H9 (cell line): ENCODE measurements at regions not wholly inside any gene's neighbourhood (a gene's known extent, or its start where the extent isn't known, plus 50 kb on each side); places are given as distances from the start of the nearest gene placed in this dataset.

ENCODE experiments used
- DNase-seq: peaks from one replicate; pipeline ENCODE4 v3.0.0-alpha.2; 2017
- H2AFZ ChIP-seq: one replicate; pipeline ENCODE4 v1.6.1; 2013; ENCODE audit warnings: mild to moderate bottlenecking, low read length, control low read depth, moderate library complexity
- H2AK5ac ChIP-seq: 2 replicates; pipeline ENCODE4 v1.6.1; 2013; ENCODE audit warnings: low read length, control low read depth, mixed read lengths; ENCODE audit not compliant: insufficient read length
- H2BK120ac ChIP-seq: one replicate; pipeline ENCODE4 v1.6.1; 2013; ENCODE audit warnings: low read depth, mild to moderate bottlenecking, low read length, control low read depth, inconsistent platforms; ENCODE audit not compliant: poor library complexity, severe bottlenecking
- H2BK12ac ChIP-seq: 2 replicates; pipeline ENCODE4 v1.6.1; 2013; ENCODE audit warnings: low read length, control low read depth, mixed read lengths, low read depth; ENCODE audit not compliant: insufficient read length
- H2BK15ac ChIP-seq: 2 replicates; pipeline ENCODE4 v1.6.1; 2013; ENCODE audit warnings: low read depth, low read length, control low read depth
- H2BK20ac ChIP-seq: one replicate; pipeline ENCODE4 v1.6.1; 2013; ENCODE audit warnings: low read depth, mild to moderate bottlenecking, low read length, control low read depth, inconsistent platforms; ENCODE audit not compliant: poor library complexity, severe bottlenecking
- H2BK5ac ChIP-seq: 2 replicates; pipeline ENCODE4 v1.6.1; 2013; ENCODE audit warnings: low read length, control low read depth, mixed read lengths; ENCODE audit not compliant: insufficient read length
- H3K14ac ChIP-seq: 2 replicates; pipeline ENCODE4 v1.6.1; 2013; ENCODE audit warnings: low read length, control low read depth; ENCODE audit not compliant: insufficient read depth
- H3K18ac ChIP-seq: 2 replicates; pipeline ENCODE4 v1.6.1; 2013; ENCODE audit warnings: low read depth, mild to moderate bottlenecking, mixed read lengths, low read length, control low read depth; ENCODE audit not compliant: insufficient read length
- H3K23ac ChIP-seq: 2 replicates; pipeline ENCODE4 v1.6.1; 2013; ENCODE audit warnings: low read length, control low read depth, mixed read lengths, low read depth; ENCODE audit not compliant: insufficient read length
- H3K23me2 ChIP-seq: 2 replicates; pipeline ENCODE4 v1.6.1; 2013; ENCODE audit warnings: low read depth, mild to moderate bottlenecking, mixed read lengths, low read length, control low read depth; ENCODE audit not compliant: insufficient read length, poor library complexity, severe bottlenecking
- H3K27ac ChIP-seq: 2 replicates; pipeline ENCODE4 v1.5.1; 2013; ENCODE audit warnings: low read length, control low read depth, mixed read lengths, low read depth; ENCODE audit not compliant: insufficient read length
- H3K27me3 ChIP-seq: 2 replicates; pipeline ENCODE4 v1.6.1; 2013; ENCODE audit warnings: low read length, control low read depth, inconsistent platforms; ENCODE audit not compliant: insufficient read depth
- H3K4ac ChIP-seq: 2 replicates; pipeline ENCODE4 v1.6.1; 2013; ENCODE audit warnings: low read depth, mild to moderate bottlenecking, control low read depth, inconsistent platforms, low read length, moderate library complexity
- H3K4me1 ChIP-seq: 2 replicates; pipeline ENCODE4 v1.6.1; 2013; ENCODE audit warnings: low read length, control low read depth, inconsistent platforms; ENCODE audit not compliant: insufficient read depth
- H3K4me2 ChIP-seq: 2 replicates; pipeline ENCODE4 v1.6.1; 2013; ENCODE audit warnings: low read length, control low read depth, mixed read lengths; ENCODE audit not compliant: insufficient read length, insufficient read depth
- H3K56ac ChIP-seq: 2 replicates; pipeline ENCODE4 v1.6.1; 2013; ENCODE audit warnings: low read depth, mild to moderate bottlenecking, mixed read lengths, low read length, control low read depth; ENCODE audit not compliant: insufficient read length
- H3K79me1 ChIP-seq: 2 replicates; pipeline ENCODE4 v1.6.1; 2013; ENCODE audit warnings: low read depth, mild to moderate bottlenecking, moderate library complexity, low read length, control low read depth, inconsistent platforms; ENCODE audit not compliant: insufficient read depth, poor library complexity, severe bottlenecking
- H3K79me2 ChIP-seq: 2 replicates; pipeline ENCODE4 v1.6.1; 2013; ENCODE audit warnings: low read length, control low read depth, inconsistent platforms; ENCODE audit not compliant: insufficient read depth
- H3K9ac ChIP-seq: 2 replicates; pipeline ENCODE4 v1.6.1; 2013; ENCODE audit warnings: low read length, control low read depth, mixed read lengths; ENCODE audit not compliant: insufficient read length; ENCODE audit errors: extremely low read depth
- H3K9me3 ChIP-seq: one replicate; pipeline ENCODE4 v1.6.1; 2013; ENCODE audit warnings: low read depth, low read length, inconsistent platforms; ENCODE audit not compliant: control insufficient read depth
- H3T11ph ChIP-seq: one replicate; pipeline ENCODE4 v1.6.1; 2013; ENCODE audit warnings: mild to moderate bottlenecking, low read length, control low read depth, inconsistent platforms
- H4K20me1 ChIP-seq: one replicate; pipeline ENCODE4 v1.6.1; 2013; ENCODE audit not compliant: control insufficient read depth, insufficient read length, insufficient read depth
- H4K5ac ChIP-seq: 2 replicates; pipeline ENCODE4 v1.6.1; 2013; ENCODE audit warnings: low read depth, mild to moderate bottlenecking, mixed read lengths, low read length, control low read depth; ENCODE audit not compliant: insufficient read length
- H4K8ac ChIP-seq: replicated peaks from 2 replicates; pipeline ENCODE4 v1.6.1; 2013; ENCODE audit warnings: low read length, control low read depth, mixed read lengths, low read depth; ENCODE audit not compliant: insufficient read length
- H4K91ac ChIP-seq: 2 replicates; pipeline ENCODE4 v1.6.1; 2013; ENCODE audit warnings: low read depth, mild to moderate bottlenecking, moderate library complexity, mixed read lengths, low read length, control low read depth; ENCODE audit not compliant: insufficient read length
- H3K27ac Mint-ChIP-seq, 3 experiments: 2 replicates in 2 of 3; 3 replicates in 1 of 3; pipeline ENCODE4 v1.8.0; 2020 to 2021; ENCODE audit warnings: mixed read lengths in 3 of 3, mild to moderate bottlenecking in 1 of 3, moderate library complexity in 1 of 3
- H3K27me3 Mint-ChIP-seq: 2 replicates; pipeline ENCODE4 v1.8.0; 2021; ENCODE audit warnings: low read depth, mild to moderate bottlenecking, moderate library complexity, mixed read lengths
- H3K36me3 Mint-ChIP-seq, 3 experiments: 2 replicates in 2 of 3; 3 replicates in 1 of 3; pipeline ENCODE4 v1.8.0; 2020 to 2021; ENCODE audit warnings: low read depth in 3 of 3, mixed read lengths in 3 of 3; ENCODE audit not compliant: insufficient read depth in 1 of 3
- H3K4me1 Mint-ChIP-seq, 2 experiments: 2 replicates each; pipeline ENCODE4 v1.8.0; 2020; ENCODE audit warnings: mixed read lengths in 2 of 2
- H3K4me3 Mint-ChIP-seq, 2 experiments: 2 replicates in 1 of 2; 3 replicates in 1 of 2; pipeline ENCODE4 v1.8.0; 2020 to 2021; ENCODE audit warnings: mild to moderate bottlenecking in 2 of 2, mixed read lengths in 2 of 2, moderate library complexity in 1 of 2
- H3K9me3 Mint-ChIP-seq, 2 experiments: 2 replicates in 1 of 2; 3 replicates in 1 of 2; pipeline ENCODE4 v1.8.0; 2020; ENCODE audit warnings: mild to moderate bottlenecking in 2 of 2, mixed read lengths in 2 of 2, moderate library complexity in 1 of 2
- WGBS: extraction: QIAGEN DNeasy Blood & Tissue Kit; methylation state at CpG from one replicate; pipeline ENCODE4 v1.1.7; 2013; ENCODE audit warnings: missing lambda C conversion rate, low lambda C conversion rate, mixed read lengths; ENCODE audit not compliant: insufficient read length; ENCODE audit errors: extremely low coverage; 5-methylcytosine and 5-hydroxymethylcytosine counted together
- TF ChIP-seq, protein P1 (sequence below): fragments of 200-600 bp; sonication (generic); conservative IDR thresholded peaks from 3 replicates; pipeline ENCODE4 v1.8.0; 2021; ENCODE audit warnings: antibody characterized with exemption, mild to moderate bottlenecking

DNA sequence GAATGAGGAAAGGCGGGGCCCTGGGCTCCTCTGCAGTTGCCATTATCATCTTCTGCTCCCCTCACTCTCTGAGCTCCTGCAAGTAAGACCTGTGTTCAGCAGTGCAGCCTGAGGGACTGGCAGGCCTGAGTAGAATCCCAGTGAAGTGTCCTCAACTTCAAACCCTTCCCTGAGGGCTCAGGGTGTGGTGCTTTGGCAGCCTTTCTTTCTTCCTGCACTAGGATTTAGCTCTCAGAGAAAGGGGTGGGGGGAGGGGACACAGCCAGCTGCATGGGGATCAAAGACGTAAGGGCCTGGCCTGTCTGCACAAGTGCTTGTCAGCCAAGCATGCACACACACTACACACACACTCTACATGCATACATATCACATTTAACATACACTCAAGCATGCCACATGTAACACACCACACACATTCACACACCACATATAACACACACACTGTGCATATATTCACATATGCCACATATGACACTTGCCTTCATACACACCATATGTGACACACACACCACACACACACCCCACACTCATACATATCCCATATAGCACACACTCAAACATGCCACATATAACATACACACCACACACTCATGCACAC is 223.4 kb upstream of the RPL34 start:
- Histone ChIP-seq H3K9ac (no peak overlapping the region), H2BK20ac (no peak overlapping the region), H3K79me2 (no peaks in the 10 kb centered on the region), H4K5ac (no peak overlapping the region), H3K9me3 (no peaks in the 10 kb centered on the region), H3K27ac (no peak overlapping the region), H3K14ac (no peak overlapping the region), H3K4ac (no peak overlapping the region), H2BK15ac (no peak overlapping the region), H3K4me1 (no peaks in the 10 kb centered on the region; the same call in 1 of the 2 replicates), H3K18ac (no peak overlapping the region), H3T11ph (no peak overlapping the region), H3K23ac (no peak overlapping the region), H2AK5ac (no peak overlapping the region), H2BK120ac (no peak overlapping the region), H3K56ac (no peak overlapping the region), H4K8ac (no peak overlapping the region), H4K20me1 (no peaks in the 10 kb centered on the region), H2BK12ac (no peak overlapping the region), H2AFZ (no peak overlapping the region), H2BK5ac (no peak overlapping the region), H3K27me3 (no peaks in the 10 kb centered on the region), H3K79me1 (no peaks in the 10 kb centered on the region), H4K91ac (no peak overlapping the region), H3K23me2 (no peaks in the 10 kb centered on the region), H3K4me2 (no peak overlapping the region)
- no peak overlapping the region for H3K27ac Mint-ChIP-seq
- WGBS = no CpG with 5 or more reads among the region's 2 CpGs
- peaks cover 4% of the 10 kb centered on the region; the same call in 1 of the 2 replicates for H3K27me3 Mint-ChIP-seq
- no peaks in the 10 kb centered on the region for H3K9me3 Mint-ChIP-seq
- TF ChIP-seq, protein P1, sequence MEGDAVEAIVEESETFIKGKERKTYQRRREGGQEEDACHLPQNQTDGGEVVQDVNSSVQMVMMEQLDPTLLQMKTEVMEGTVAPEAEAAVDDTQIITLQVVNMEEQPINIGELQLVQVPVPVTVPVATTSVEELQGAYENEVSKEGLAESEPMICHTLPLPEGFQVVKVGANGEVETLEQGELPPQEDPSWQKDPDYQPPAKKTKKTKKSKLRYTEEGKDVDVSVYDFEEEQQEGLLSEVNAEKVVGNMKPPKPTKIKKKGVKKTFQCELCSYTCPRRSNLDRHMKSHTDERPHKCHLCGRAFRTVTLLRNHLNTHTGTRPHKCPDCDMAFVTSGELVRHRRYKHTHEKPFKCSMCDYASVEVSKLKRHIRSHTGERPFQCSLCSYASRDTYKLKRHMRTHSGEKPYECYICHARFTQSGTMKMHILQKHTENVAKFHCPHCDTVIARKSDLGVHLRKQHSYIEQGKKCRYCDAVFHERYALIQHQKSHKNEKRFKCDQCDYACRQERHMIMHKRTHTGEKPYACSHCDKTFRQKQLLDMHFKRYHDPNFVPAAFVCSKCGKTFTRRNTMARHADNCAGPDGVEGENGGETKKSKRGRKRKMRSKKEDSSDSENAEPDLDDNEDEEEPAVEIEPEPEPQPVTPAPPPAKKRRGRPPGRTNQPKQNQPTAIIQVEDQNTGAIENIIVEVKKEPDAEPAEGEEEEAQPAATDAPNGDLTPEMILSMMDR = no peak
- no peak overlapping the region for H3K4me3 Mint-ChIP-seq
- no peaks in the 10 kb centered on the region for H3K36me3 Mint-ChIP-seq
- H3K4me1 Mint-ChIP-seq = peaks cover 0 to 3% of the 10 kb centered on the region in 2 experiments; a peak in 1 of 4 replicates
- DNase-seq = no peak
